H1 (cell line): ENCODE measurements at regions not wholly inside any gene's neighbourhood (a gene's known extent, or its start where the extent isn't known, plus 50 kb on each side); places are given as distances from the start of the nearest gene placed in this dataset.

Experiments used
- CTCF ChIA-PET: fragments of 300-600 bp; sonication (Branson Sonifier 250); formaldehyde crosslinking; loops from one replicate; lab custom pipeline; 2021; ENCODE audit not compliant: partially characterized antibody; lab: Charles Lee
- POLR2A ChIA-PET: fragments of 300-600 bp; sonication (Branson Sonifier 250); formaldehyde crosslinking; loops from one replicate; lab custom pipeline; 2021; ENCODE audit warnings: inconsistent platforms; ENCODE audit not compliant: partially characterized antibody; lab: Charles Lee
- DNase-seq, 2 experiments: peaks; one replicate each; pipeline versions ENCODE4 v3.0.0 to v3.0.0-alpha.2; 2010 to 2022; ENCODE audit warnings: low spot score in 2 of 2, low read depth in 1 of 2, mixed read lengths in 1 of 2
- FAIRE-seq: peaks from 2 replicates; lab custom pipeline; 2011; peaks lifted over from hg19 to GRCh38; lab: Jason Lieb, UNC
- H2AFZ ChIP-seq: 2 replicates; pipeline ENCODE4 v1.8.1; 2012; ENCODE audit warnings: low read length, inconsistent platforms
- H2AK5ac ChIP-seq: 2 replicates; pipeline ENCODE4 v1.6.1; 2013; ENCODE audit warnings: low read depth, low read length
- H2BK120ac ChIP-seq: replicated peaks from 2 replicates; pipeline ENCODE3; 2013; ENCODE audit warnings: low read depth, low read length, inconsistent platforms
- H2BK12ac ChIP-seq: 2 replicates; pipeline ENCODE4 v1.6.1; 2013; ENCODE audit warnings: low read depth, low read length
- H2BK15ac ChIP-seq: 2 replicates; pipeline ENCODE4 v1.6.1; 2013; ENCODE audit warnings: low read length
- H2BK20ac ChIP-seq: 2 replicates; pipeline ENCODE4 v1.6.1; 2013; ENCODE audit warnings: low read length
- H2BK5ac ChIP-seq: 2 replicates; pipeline ENCODE4 v1.6.1; 2013; ENCODE audit warnings: low read depth, low read length
- H3K14ac ChIP-seq: 2 replicates; pipeline ENCODE4 v1.6.1; 2013; ENCODE audit warnings: inconsistent platforms; ENCODE audit not compliant: insufficient read length
- H3K18ac ChIP-seq: 2 replicates; pipeline ENCODE4 v1.6.1; 2013; ENCODE audit warnings: low read length; ENCODE audit errors: extremely low read depth
- H3K23ac ChIP-seq: 2 replicates; pipeline ENCODE4 v1.6.1; 2013; ENCODE audit warnings: inconsistent platforms; ENCODE audit not compliant: insufficient read length
- H3K23me2 ChIP-seq: 2 replicates; pipeline ENCODE4 v1.6.1; 2013; ENCODE audit warnings: low read depth, low read length
- H3K27ac ChIP-seq: 2 replicates; pipeline ENCODE4 v1.6.1; 2011; ENCODE audit warnings: low read depth, low read length, inconsistent platforms
- H3K27me3 ChIP-seq, 4 experiments: replicated peaks in 1 of 4; 1 replicate in 1 of 4; 2 replicates in 3 of 4; pipeline versions ENCODE4 v1.6.1 to v1.8.1; 2011 to 2013; ENCODE audit warnings: low read length in 3 of 4, mild to moderate bottlenecking in 3 of 4, inconsistent platforms in 2 of 4, mixed read lengths in 2 of 4, moderate library complexity in 1 of 4; ENCODE audit not compliant: control insufficient read depth in 3 of 4, insufficient read depth in 3 of 4; ENCODE audit errors: extremely low read depth in 1 of 4
- H3K36me3 ChIP-seq, 4 experiments: 2 replicates each; pipeline versions ENCODE4 v1.6.1 to v1.8.1; 2011 to 2013; ENCODE audit warnings: mild to moderate bottlenecking in 4 of 4, low read length in 3 of 4, moderate library complexity in 2 of 4, control low read depth in 1 of 4, inconsistent platforms in 1 of 4; ENCODE audit not compliant: insufficient read depth in 4 of 4, control insufficient read depth in 2 of 4
- H3K4ac ChIP-seq: replicated peaks from 2 replicates; pipeline ENCODE3; 2013; ENCODE audit warnings: low read length, low read depth, mixed read lengths, inconsistent platforms; ENCODE audit not compliant: insufficient read length
- H3K4me1 ChIP-seq, 4 experiments: replicated peaks in 1 of 4; 1 replicate in 1 of 4; 2 replicates in 3 of 4; pipeline versions ENCODE4 v1.6.1 to v1.8.1; 2011 to 2013; ENCODE audit warnings: low read length in 3 of 4, inconsistent platforms in 2 of 4, mixed read lengths in 1 of 4; ENCODE audit not compliant: insufficient read depth in 4 of 4, control insufficient read depth in 3 of 4
- H3K4me2 ChIP-seq, 2 experiments: 2 replicates each; pipeline versions ENCODE4 v1.6.1 to v1.8.1; 2011 to 2013; ENCODE audit warnings: low read depth in 2 of 2, low read length in 2 of 2, control low read depth in 1 of 2, inconsistent platforms in 1 of 2, mild to moderate bottlenecking in 1 of 2; ENCODE audit not compliant: insufficient read depth in 1 of 2
- H3K4me3 ChIP-seq, 4 experiments: fragments of 200-600, 300-600 bp in 1 of 4; sonication (generic), shearing (Covaris generic), sonication (Bioruptor Twin) in 1 of 4; 2 replicates each; pipeline versions ENCODE4 v1.5.1 to v1.8.1; 2011 to 2016; ENCODE audit warnings: low read length in 4 of 4, low read depth in 3 of 4, control low read depth in 2 of 4, inconsistent platforms in 2 of 4, mild to moderate bottlenecking in 2 of 4, mixed read lengths in 1 of 4, moderate library complexity in 1 of 4; ENCODE audit not compliant: insufficient read depth in 2 of 4; ENCODE audit errors: extremely low read depth in 1 of 4
- H3K56ac ChIP-seq: replicated peaks from 2 replicates; pipeline ENCODE3; 2013; ENCODE audit warnings: low read depth, mild to moderate bottlenecking, mixed read lengths, low read length, inconsistent platforms; ENCODE audit not compliant: insufficient read length
- H3K79me1 ChIP-seq: 2 replicates; pipeline ENCODE4 v1.6.1; 2013; ENCODE audit warnings: low read depth, low read length, control low read depth
- H3K79me2 ChIP-seq, 2 experiments: 2 replicates each; pipeline versions ENCODE4 v1.6.1 to v1.8.1; 2012 to 2013; ENCODE audit warnings: low read length in 2 of 2, mild to moderate bottlenecking in 2 of 2, inconsistent platforms in 1 of 2; ENCODE audit not compliant: insufficient read depth in 2 of 2, control insufficient read depth in 1 of 2
- H3K9ac ChIP-seq, 4 experiments: replicated peaks in 1 of 4; 1 replicate in 1 of 4; 2 replicates in 3 of 4; pipeline versions ENCODE4 v1.6.1 to v1.8.1; 2011 to 2013; ENCODE audit warnings: low read depth in 3 of 4, low read length in 3 of 4, control low read depth in 2 of 4, mild to moderate bottlenecking in 2 of 4, moderate library complexity in 2 of 4, inconsistent platforms in 1 of 4; ENCODE audit errors: extremely low read depth in 1 of 4
- H3K9me3 ChIP-seq, 2 experiments: 2 replicates each; pipeline versions ENCODE4 v1.6.1 to v1.8.1; 2012 to 2013; ENCODE audit warnings: mild to moderate bottlenecking in 2 of 2, moderate library complexity in 2 of 2, control low read depth in 1 of 2, inconsistent platforms in 1 of 2, low read depth in 1 of 2, low read length in 1 of 2, mixed read lengths in 1 of 2; ENCODE audit not compliant: insufficient read depth in 2 of 2
- H4K20me1 ChIP-seq, 2 experiments: replicated peaks in 1 of 2; 2 replicates each; pipeline versions ENCODE3 to v1.8.1; 2011 to 2013; ENCODE audit warnings: inconsistent platforms in 2 of 2, low read length in 2 of 2, mild to moderate bottlenecking in 1 of 2; ENCODE audit not compliant: insufficient read depth in 2 of 2, control insufficient read depth in 1 of 2
- H4K5ac ChIP-seq: 2 replicates; pipeline ENCODE4 v1.6.1; 2013; ENCODE audit warnings: low read length, low read depth, mixed read lengths, inconsistent platforms; ENCODE audit not compliant: insufficient read length
- H4K8ac ChIP-seq: 2 replicates; pipeline ENCODE4 v1.8.0; 2013; ENCODE audit warnings: mild to moderate bottlenecking, moderate library complexity, low read length, inconsistent platforms; ENCODE audit not compliant: insufficient read depth; ENCODE audit errors: extremely low read depth
- H4K91ac ChIP-seq: replicated peaks from 2 replicates; pipeline ENCODE3; 2013; ENCODE audit warnings: low read length, mixed read lengths, inconsistent platforms; ENCODE audit not compliant: insufficient read length
- BCL11A ChIP-seq, 2 experiments: IDR thresholded peaks; one replicate each; pipeline ENCODE4 v1.6.1; 2011; ENCODE audit warnings: low read depth in 2 of 2, low read length in 2 of 2, mild to moderate bottlenecking in 2 of 2
- CEBPB ChIP-seq: IDR thresholded peaks from 2 replicates; pipeline ENCODE4 v1.6.1; 2012; ENCODE audit warnings: low read depth, low read length
- FOSL1 ChIP-seq: IDR thresholded peaks from 2 replicates; pipeline ENCODE4 v1.6.1; 2011; ENCODE audit warnings: mild to moderate bottlenecking, low read depth, low read length, moderate library complexity; ENCODE audit not compliant: insufficient read depth
- KDM4A ChIP-seq: IDR thresholded peaks from one replicate; pipeline ENCODE4 v1.7.1; 2012; ENCODE audit warnings: low read depth, mild to moderate bottlenecking, moderate library complexity, low read length, inconsistent platforms; ENCODE audit not compliant: severe bottlenecking
- KDM5A ChIP-seq: fragments of 200-600 bp; IDR thresholded peaks from 2 replicates; pipeline ENCODE4 v1.7.1; 2012; ENCODE audit warnings: mild to moderate bottlenecking, low read length, inconsistent platforms, mixed read lengths
- NANOG ChIP-seq: IDR thresholded peaks from 2 replicates; pipeline ENCODE4 v1.6.1; 2011; ENCODE audit warnings: low read length, low read depth, mild to moderate bottlenecking, inconsistent platforms; ENCODE audit not compliant: insufficient read depth, poor library complexity, severe bottlenecking
- RAD21 ChIP-seq, 2 experiments: IDR thresholded peaks in 1 of 2; conservative IDR thresholded peaks in 1 of 2; 2 replicates each; pipeline ENCODE4 v1.6.1; 2011; ENCODE audit warnings: low read depth in 2 of 2, low read length in 2 of 2, improper control_type of control experiment in 1 of 2, inconsistent platforms in 1 of 2, mild to moderate bottlenecking in 1 of 2, moderate library complexity in 1 of 2
- SAP30 ChIP-seq: fragments of 300-600 bp; sonication (generic); IDR thresholded peaks from 2 replicates; pipeline ENCODE4 v1.7.1; 2012; ENCODE audit warnings: low read length, moderate library complexity, mild to moderate bottlenecking, inconsistent platforms; ENCODE audit not compliant: insufficient read depth, insufficient replicate concordance
- SRF ChIP-seq: IDR thresholded peaks from 2 replicates; pipeline ENCODE4 v1.6.1; 2011; ENCODE audit warnings: mild to moderate bottlenecking, low read depth, low read length, moderate library complexity
- TCF12 ChIP-seq: IDR thresholded peaks from 2 replicates; pipeline ENCODE4 v1.6.1; 2011; ENCODE audit warnings: low read depth, mild to moderate bottlenecking, low read length
- YY1 ChIP-seq: IDR thresholded peaks from 2 replicates; pipeline ENCODE4 v1.6.1; 2011; ENCODE audit warnings: low read depth, mild to moderate bottlenecking, low read length
- WGBS, 2 experiments: shearing (Covaris generic) in 1 of 2; methylation state at CpG; one replicate each; pipeline versions ENCODE4 v1.1.6 to v1.1.7; 2013 to 2015; ENCODE audit warnings: low lambda C conversion rate in 2 of 2, mixed read lengths in 2 of 2, inconsistent platforms in 1 of 2, low coverage in 1 of 2, missing lambda C conversion rate in 1 of 2; ENCODE audit not compliant: insufficient replicate concordance in 2 of 2, insufficient coverage in 1 of 2, insufficient read length in 1 of 2; ENCODE audit errors: extremely low coverage in 1 of 2, missing lambda C conversion rate in 1 of 2; 5-methylcytosine and 5-hydroxymethylcytosine counted together

DNA sequence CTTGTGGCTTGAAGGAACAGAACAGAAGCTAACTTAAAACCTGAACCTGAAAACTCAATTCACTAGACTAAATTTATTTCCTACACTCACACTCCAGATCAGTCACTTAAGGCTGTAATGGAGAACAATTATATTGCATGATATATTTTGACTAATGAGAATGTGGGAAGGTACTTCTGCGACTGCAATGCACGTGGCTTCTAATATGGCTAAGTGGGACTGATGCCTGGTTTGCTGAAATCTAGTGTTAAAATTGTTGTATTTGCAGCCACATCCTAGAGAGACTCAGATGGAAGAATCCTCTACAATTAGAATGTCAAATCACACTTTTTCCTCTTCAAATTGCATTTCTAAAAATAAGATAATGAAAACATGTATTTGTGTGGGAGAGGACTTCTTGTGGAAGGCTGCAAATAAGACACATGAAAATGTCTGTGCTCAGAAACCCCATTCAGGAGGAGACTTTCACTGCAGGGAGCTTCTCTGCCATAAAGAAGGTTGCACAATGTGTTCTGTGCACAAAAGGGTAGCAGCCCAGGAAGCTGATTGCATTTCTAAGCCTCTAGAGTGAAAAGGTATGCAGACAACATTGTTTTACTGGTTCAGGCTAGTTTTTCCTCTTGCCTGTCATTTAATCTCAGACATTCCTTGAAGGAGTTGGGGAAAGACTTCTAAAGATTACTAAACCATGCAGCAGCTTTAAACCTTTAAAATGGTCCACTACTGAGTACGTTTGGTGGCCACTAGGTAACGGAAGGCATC lies 224.3 kb downstream of the NEDD1 start:
- Histone ChIP-seq H3K79me2 (no peaks in the 10 kb centered on the region), H4K91ac (peak overlapping the region; percentile 2), H2AK5ac (no peak overlapping the region), H2BK120ac (peak overlapping the region; percentile 80), H3K36me3 (peaks cover 0 to 8% (median 2%) of the 10 kb centered on the region in 4 experiments; a peak in 2 of 8 replicates), H2BK5ac (peak overlapping the region; percentile 92), H3K4me2 (peak overlapping the region; percentile 35 to 54), H3K27me3 (no peaks in the 10 kb centered on the region), H4K5ac (peak overlapping the region; percentile 87), H3K27ac (peak overlapping the region; percentile 70; the same call in 1 of the 2 replicates), H3K14ac (no peak overlapping the region), H2BK20ac (peak overlapping the region; percentile 81; the same call in 1 of the 2 replicates), H2AFZ (no peak overlapping the region), H3K23me2 (no peaks in the 10 kb centered on the region), H3K56ac (no peak overlapping the region), H3K4ac (no peak overlapping the region), H3K18ac (peak overlapping the region; percentile 43), H2BK12ac (peak overlapping the region; percentile 56; the same call in 1 of the 2 replicates), H3K4me1 (peaks cover 4 to 15% (median 9%) of the 10 kb centered on the region in 4 experiments; a peak in 6 of 7 replicates), H2BK15ac (no peak overlapping the region), H3K79me1 (no peaks in the 10 kb centered on the region), H3K4me3 (peak overlapping the region in 2 of 4 experiments; percentile 7 to 44; a peak in 1 of 8 replicates), H3K9ac (peak overlapping the region in 1 of 4 experiments; percentile 12; a peak in 1 of 7 replicates), H4K8ac (no peak overlapping the region), H3K23ac (no peak overlapping the region), H3K9me3 (peaks cover 6 to 9% of the 10 kb centered on the region in 2 experiments), H4K20me1 (no peaks in the 10 kb centered on the region)
- ChIA-PET CTCF (interaction anchor here (0.6 to 1.9 kb wide), 7 partner anchors 17 to 329 kb away, joined by 3 to 4 read pairs (median 3); no protein-coding TSS in a partner anchor), POLR2A (interaction anchor here (0.7 to 2.0 kb wide), 11 partner anchors 12 to 343 kb away, joined by 3 to 7 read pairs (median 4); no protein-coding TSS in a partner anchor)
- WGBS, 2 experiments, result 7% methylated on average over 4 of the region's 4 CpGs; no CpG with 5 or more reads in 1 of the 2 experiments
- FAIRE-seq (peak; percentile 99), DNase-seq (peak in 1 of 2 experiments; percentile 63)
- TF ChIP-seq RAD21 (IDR thresholded peaks at IDR 0.05 in 1 of 2, conservative IDR thresholded peaks at IDR 0.05 in 1 of 2; ENCODE audit: low read depth in 2 of 2, low read length in 2 of 2) (peak in 1 of 2 experiments; percentile 20; a peak in 1 of 4 replicates), CEBPB (peak; percentile 100), BCL11A (IDR thresholded peaks at IDR 0.05; ENCODE audit: low read depth in 2 of 2, low read length in 2 of 2) (peak; percentile 26 to 76), FOSL1 (no peak), KDM4A (no peak), SAP30 (no peak), NANOG (peak; percentile 88), SRF (no peak), TCF12 (no peak), KDM5A (no peak), YY1 (peak; percentile 73; the same call in 1 of the 2 replicates)
